Fibroblast of lung (primary cell): ENCODE measurements at regions not wholly inside any gene's neighbourhood (a gene's known extent, or its start where the extent isn't known, plus 50 kb on each side); places are given as distances from the start of the nearest gene placed in this dataset.

Source experiments
- DNase-seq, 2 donors: peaks; one replicate each; pipeline versions ENCODE4 v3.0.0 to v3.0.0-alpha.2; 2010; ENCODE audit warnings: low read depth in 2 of 2
- H2AFZ ChIP-seq: 2 replicates; pipeline ENCODE4 v1.5.1; 2012; ENCODE audit warnings: low read length, control low read depth, inconsistent platforms
- H3K27ac ChIP-seq: 2 replicates; pipeline ENCODE4 v1.5.1; 2011; ENCODE audit warnings: low read length, control low read depth; ENCODE audit not compliant: insufficient read depth
- H3K27me3 ChIP-seq: 2 replicates; pipeline ENCODE4 v1.5.1; 2011; ENCODE audit warnings: mild to moderate bottlenecking, low read length; ENCODE audit not compliant: control insufficient read depth, insufficient read depth
- H3K36me3 ChIP-seq: 2 replicates; pipeline ENCODE4 v1.5.1; 2011; ENCODE audit warnings: low read length; ENCODE audit not compliant: control insufficient read depth, insufficient read depth
- H3K4me1 ChIP-seq: 2 replicates; pipeline ENCODE4 v1.5.1; 2011; ENCODE audit warnings: low read length; ENCODE audit not compliant: control insufficient read depth, insufficient read depth; ENCODE audit errors: extremely low read depth
- H3K4me2 ChIP-seq: 2 replicates; pipeline ENCODE4 v1.5.1; 2011; ENCODE audit warnings: low read length, control low read depth; ENCODE audit not compliant: insufficient read depth; ENCODE audit errors: extremely low read depth
- H3K4me3 ChIP-seq, 4 experiments: fragments of 200-600 bp in 1 of 4; sonication (generic) in 1 of 4; replicated peaks in 1 of 4; 2 replicates each; pipeline ENCODE4 v1.5.1; 2011 to 2016; ENCODE audit warnings: low read length in 4 of 4, low read depth in 3 of 4, mild to moderate bottlenecking in 3 of 4, control low read depth in 2 of 4, inconsistent platforms in 1 of 4, mixed read lengths in 1 of 4; ENCODE audit not compliant: insufficient read depth in 1 of 4; ENCODE audit errors: control extremely low read depth in 1 of 4
- H3K79me2 ChIP-seq: 2 replicates; pipeline ENCODE4 v1.5.1; 2012; ENCODE audit warnings: mild to moderate bottlenecking, low read length, inconsistent platforms; ENCODE audit not compliant: control insufficient read depth, insufficient read depth
- H3K9ac ChIP-seq: 2 replicates; pipeline ENCODE4 v1.5.1; 2011; ENCODE audit warnings: mild to moderate bottlenecking, low read length, control low read depth; ENCODE audit not compliant: insufficient read depth
- H3K9me3 ChIP-seq: 2 replicates; pipeline ENCODE4 v1.5.1; 2012; ENCODE audit warnings: low read depth, low read length; ENCODE audit not compliant: control insufficient read depth, insufficient read depth
- H4K20me1 ChIP-seq: 2 replicates; pipeline ENCODE4 v1.5.1; 2011; ENCODE audit warnings: low read length; ENCODE audit not compliant: control insufficient read depth, insufficient read depth; ENCODE audit errors: extremely low read depth
- EZH2 ChIP-seq: IDR thresholded peaks from 2 replicates; pipeline ENCODE4 v1.5.1; 2012; ENCODE audit warnings: low read length, control low read depth, mild to moderate bottlenecking; ENCODE audit errors: missing control alignments
- TF ChIP-seq, protein P1 (sequence below), 2 donors: IDR thresholded peaks in 1 of 2; conservative IDR thresholded peaks in 1 of 2; 1 replicate in 1 of 2; 2 replicates in 1 of 2; pipeline ENCODE4 v1.5.1; 2011 to 2012; ENCODE audit warnings: low read length in 2 of 2, control low read depth in 1 of 2, inconsistent platforms in 1 of 2, low read depth in 1 of 2, mild to moderate bottlenecking in 1 of 2

DNA sequence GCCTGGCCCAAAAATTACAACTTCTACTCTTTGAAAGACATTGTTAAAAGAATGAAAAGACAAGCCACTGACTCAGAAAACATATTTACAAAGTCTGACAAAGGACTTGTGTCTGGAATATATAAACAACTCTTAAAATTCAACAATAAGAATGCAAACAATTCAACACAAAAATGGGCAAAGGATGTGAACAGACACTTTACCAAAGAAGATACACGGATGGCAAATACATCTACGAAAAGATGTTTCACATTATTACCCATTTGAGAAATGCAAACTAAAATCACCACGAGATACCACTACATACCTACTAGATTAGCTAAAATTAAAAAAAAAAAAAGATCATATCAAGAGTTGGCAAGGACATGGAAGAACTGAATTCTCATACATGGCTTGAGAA lies 80.8 kb upstream of the METRNL start:
- H3K4me1 ChIP-seq: no peaks in the 10 kb centered on the region
- no peak overlapping the region for H3K9ac ChIP-seq
- H3K4me2 ChIP-seq: no peak overlapping the region
- no peak for DNase-seq
- H3K27me3 ChIP-seq: no peaks in the 10 kb centered on the region
- no peak overlapping the region for H3K27ac ChIP-seq
- H3K36me3 ChIP-seq: no peaks in the 10 kb centered on the region
- TF ChIP-seq EZH2: no peak
- TF ChIP-seq, protein P1, sequence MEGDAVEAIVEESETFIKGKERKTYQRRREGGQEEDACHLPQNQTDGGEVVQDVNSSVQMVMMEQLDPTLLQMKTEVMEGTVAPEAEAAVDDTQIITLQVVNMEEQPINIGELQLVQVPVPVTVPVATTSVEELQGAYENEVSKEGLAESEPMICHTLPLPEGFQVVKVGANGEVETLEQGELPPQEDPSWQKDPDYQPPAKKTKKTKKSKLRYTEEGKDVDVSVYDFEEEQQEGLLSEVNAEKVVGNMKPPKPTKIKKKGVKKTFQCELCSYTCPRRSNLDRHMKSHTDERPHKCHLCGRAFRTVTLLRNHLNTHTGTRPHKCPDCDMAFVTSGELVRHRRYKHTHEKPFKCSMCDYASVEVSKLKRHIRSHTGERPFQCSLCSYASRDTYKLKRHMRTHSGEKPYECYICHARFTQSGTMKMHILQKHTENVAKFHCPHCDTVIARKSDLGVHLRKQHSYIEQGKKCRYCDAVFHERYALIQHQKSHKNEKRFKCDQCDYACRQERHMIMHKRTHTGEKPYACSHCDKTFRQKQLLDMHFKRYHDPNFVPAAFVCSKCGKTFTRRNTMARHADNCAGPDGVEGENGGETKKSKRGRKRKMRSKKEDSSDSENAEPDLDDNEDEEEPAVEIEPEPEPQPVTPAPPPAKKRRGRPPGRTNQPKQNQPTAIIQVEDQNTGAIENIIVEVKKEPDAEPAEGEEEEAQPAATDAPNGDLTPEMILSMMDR (conservative IDR thresholded peaks at IDR 0.05 in 1 of 2, IDR thresholded peaks at IDR 0.05 in 1 of 2; ENCODE audit: low read depth in 1 of 2, low read length in 2 of 2): no peak
- no peaks in the 10 kb centered on the region for H3K79me2 ChIP-seq
- no peaks in the 10 kb centered on the region for H3K9me3 ChIP-seq
- H2AFZ ChIP-seq: no peak overlapping the region
- no peaks in the 10 kb centered on the region for H4K20me1 ChIP-seq
- H3K4me3 ChIP-seq: no peak overlapping the region

GRCh38 chr17:83000738-83001137 lies 78.7 kb upstream of the METRNL start:
- H3K27me3 ChIP-seq: no peaks in the 10 kb centered on the region
- H3K79me2 ChIP-seq: no peaks in the 10 kb centered on the region
- DNase-seq: no peak
- H2AFZ ChIP-seq: no peak overlapping the region
- H3K4me3 ChIP-seq: no peak overlapping the region
- TF ChIP-seq, protein P1 (conservative IDR thresholded peaks at IDR 0.05 in 1 of 2, IDR thresholded peaks at IDR 0.05 in 1 of 2; ENCODE audit: low read depth in 1 of 2, low read length in 2 of 2): no peak
- TF ChIP-seq EZH2: no peak
- H3K9me3 ChIP-seq: no peaks in the 10 kb centered on the region
- H3K27ac ChIP-seq: no peak overlapping the region
- H3K4me1 ChIP-seq: no peaks in the 10 kb centered on the region
- no peak overlapping the region for H3K9ac ChIP-seq
- H3K4me2 ChIP-seq: no peak overlapping the region
- no peaks in the 10 kb centered on the region for H3K36me3 ChIP-seq
- no peaks in the 10 kb centered on the region for H4K20me1 ChIP-seq

GRCh38 chr17:83002118-83002805 lies 77.1 kb upstream of the METRNL start:
- DNase-seq: no peak
- Histone ChIP-seq H3K4me3 (no peak overlapping the region), H3K9ac (no peak overlapping the region), H3K4me1 (no peaks in the 10 kb centered on the region), H3K36me3 (no peaks in the 10 kb centered on the region), H3K4me2 (no peak overlapping the region), H2AFZ (no peak overlapping the region), H3K9me3 (no peaks in the 10 kb centered on the region), H4K20me1 (no peaks in the 10 kb centered on the region), H3K27me3 (no peaks in the 10 kb centered on the region), H3K27ac (no peak overlapping the region), H3K79me2 (no peaks in the 10 kb centered on the region)
- TF ChIP-seq, protein P1 (conservative IDR thresholded peaks at IDR 0.05 in 1 of 2, IDR thresholded peaks at IDR 0.05 in 1 of 2; ENCODE audit: low read depth in 1 of 2, low read length in 2 of 2): no peak
- TF ChIP-seq EZH2: no peak
